IPS-NIHi11 (cell line): ENCODE measurements at regions not wholly inside any gene's neighbourhood (a gene's known extent, or its start where the extent isn't known, plus 50 kb on each side); places are given as distances from the start of the nearest gene placed in this dataset.

Source experiments
- DNase-seq: peaks from one replicate; pipeline ENCODE4 v3.0.0; 2012; ENCODE audit warnings: mixed read lengths, low spot score

GRCh38 chr4:127084666-127085065 lies 548.1 kb upstream of the INTU start:
- no peak for DNase-seq

DNA sequence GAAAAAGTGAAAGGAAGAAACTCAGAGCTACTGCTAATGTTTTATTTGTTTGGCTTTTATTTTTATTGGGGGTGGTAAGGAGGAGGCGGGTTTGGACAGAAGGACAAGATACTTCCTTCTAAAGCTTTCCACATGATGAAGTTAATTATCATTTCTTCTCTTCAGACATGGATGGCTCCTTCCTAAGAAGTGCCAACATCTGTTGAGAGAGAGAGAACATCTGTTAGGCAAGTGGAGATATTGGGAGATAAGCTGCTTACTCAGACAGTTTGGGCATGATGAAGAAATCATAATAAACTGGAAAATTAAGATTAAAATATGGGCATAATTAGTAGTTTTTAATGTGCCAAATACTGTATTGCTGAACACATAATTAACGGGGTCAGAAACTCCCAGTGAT lies 535.7 kb upstream of the INTU start:
- no peak for DNase-seq

GRCh38 chr4:127102361-127102760 lies 530.4 kb upstream of the INTU start:
- no peak for DNase-seq

DNA sequence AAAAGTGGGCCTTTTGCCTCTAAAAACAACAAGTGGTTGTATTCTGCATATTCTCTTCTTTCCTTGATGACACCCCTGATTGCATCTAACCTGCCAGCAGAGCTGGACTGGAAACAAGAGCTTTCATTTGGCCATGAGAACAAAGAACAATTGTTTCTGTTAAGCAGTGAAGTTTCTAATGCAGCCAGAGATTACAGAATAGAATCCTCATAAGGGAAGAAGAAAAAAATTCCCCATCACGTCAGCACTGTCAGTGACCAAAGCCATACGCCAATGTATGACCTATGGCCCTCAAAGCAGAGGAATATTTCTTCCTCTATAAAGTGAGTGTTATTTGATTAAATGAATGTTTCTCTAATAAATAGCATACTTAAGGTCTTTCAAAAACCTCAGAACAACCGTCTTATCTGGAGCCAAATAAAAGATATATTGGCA lies 529.1 kb upstream of the INTU start:
- DNase-seq: no peak

GRCh38 chr4:127113844-127114362 lies 518.9 kb upstream of the INTU start:
- no peak for DNase-seq

GRCh38 chr4:127118681-127119080 lies 514.1 kb upstream of the INTU start:
- DNase-seq: no peak

- DNase-seq: no peak
These were observed 512.2 kb upstream of the INTU start for GRCh38 chr4:127120441-127121090.

DNA sequence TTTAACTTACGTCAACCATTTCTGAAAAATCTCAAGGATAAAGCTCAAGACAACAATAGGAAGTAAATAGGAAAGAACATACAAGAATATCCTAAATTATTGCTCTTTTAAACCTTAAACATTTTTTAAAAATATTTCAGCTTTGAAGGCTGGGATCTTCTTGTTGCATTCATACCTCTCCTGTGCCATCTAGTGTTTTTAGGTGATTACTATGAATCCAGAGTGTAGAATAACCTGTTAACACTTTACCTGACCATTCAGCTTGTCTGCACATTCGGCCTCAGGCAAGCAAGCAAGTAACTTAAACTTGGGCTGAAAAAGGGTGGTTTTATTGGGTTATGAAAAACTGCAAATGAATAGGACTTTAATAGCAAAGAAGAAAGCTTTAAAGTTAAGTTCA lies 507.8 kb upstream of the INTU start:
- DNase-seq: no peak

DNA sequence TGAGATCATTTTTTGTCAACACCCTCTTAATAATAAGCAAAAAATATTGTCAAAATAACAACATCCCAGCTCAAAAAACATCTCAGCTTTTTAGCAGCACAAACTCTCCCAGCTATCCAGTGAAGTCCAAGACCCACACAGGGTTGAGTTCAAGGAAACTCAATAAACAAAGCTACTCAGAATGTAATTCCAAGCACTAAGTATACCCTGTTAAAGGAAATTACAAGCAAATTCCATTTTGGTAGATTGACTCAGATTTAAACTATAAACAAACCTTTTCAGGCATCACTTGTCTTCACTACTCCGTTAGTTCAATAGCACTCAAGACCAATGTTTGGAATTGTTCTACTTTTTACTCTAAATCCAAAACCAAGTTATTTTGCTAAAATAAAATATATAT lies 506.0 kb upstream of the INTU start:
- no peak for DNase-seq

DNA sequence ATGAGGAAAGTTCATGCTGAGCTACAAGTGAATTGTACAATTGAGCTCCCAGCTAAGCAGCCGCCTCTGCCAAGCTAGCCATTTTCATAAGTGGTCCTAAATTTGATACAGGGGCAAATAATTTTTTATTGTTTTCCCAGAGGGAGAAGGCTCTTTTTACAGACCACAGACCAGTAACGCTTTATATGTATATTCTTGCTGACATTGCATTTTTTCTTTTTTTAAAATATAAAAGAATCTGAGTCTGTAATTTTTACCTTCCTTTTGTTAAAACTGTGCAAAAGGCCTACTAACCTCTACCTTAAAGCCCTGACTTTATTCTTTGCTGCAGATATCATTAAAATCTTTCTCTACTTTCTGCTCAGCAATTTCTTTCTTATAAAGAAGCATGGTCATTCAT lies 501.2 kb upstream of the INTU start:
- DNase-seq: no peak

GRCh38 chr4:127134490-127134889 lies 498.3 kb upstream of the INTU start:
- no peak for DNase-seq

DNA sequence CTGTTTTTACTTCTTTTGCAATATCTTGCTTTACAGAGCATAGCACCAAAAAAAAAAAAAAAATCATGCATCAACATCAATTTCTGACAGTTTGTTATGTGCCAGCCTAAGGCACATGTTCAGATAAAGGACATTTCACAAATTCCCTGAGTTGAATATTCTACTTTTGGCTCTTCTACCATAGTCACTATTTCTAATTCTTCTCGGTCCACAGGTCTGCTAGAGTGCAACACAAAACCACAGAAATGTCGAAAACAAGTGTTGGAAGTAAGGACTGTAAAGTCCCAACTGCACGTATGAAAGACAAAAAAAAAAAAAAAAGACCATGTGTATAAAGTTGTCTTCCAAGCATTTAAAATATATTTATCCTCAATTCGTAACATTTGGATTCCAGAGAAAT lies 494.2 kb upstream of the INTU start:
- no peak for DNase-seq

DNA sequence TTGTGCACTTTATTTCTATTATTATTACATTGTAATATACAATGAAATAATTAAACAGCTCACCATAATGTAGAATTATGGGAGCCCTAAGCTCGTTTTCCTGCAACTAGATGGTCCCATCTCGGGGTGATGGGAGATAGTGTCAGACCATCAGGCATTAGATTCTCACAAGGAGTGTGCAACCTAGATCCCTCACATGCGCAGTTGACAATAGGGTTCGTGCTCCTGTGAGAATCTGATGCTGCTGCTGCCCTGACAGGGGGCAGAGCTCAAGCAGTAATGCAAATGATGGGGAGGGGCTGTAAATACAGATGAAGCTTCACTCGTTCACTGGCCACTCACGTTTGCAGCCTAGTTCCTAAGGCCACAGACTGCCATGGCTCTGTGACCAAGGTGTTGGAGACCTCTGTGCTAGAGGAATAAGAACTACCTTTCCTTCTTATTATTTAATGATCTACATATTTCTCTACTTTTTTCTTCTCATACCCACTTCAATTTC lies 492.9 kb upstream of the INTU start:
- DNase-seq: no peak

GRCh38 chr4:127140306-127140705 lies 492.5 kb upstream of the INTU start:
- DNase-seq: no peak

- DNase-seq: no peak
These were observed 490.9 kb upstream of the INTU start for GRCh38 chr4:127141856-127142255.

GRCh38 chr4:127143460-127144195 lies 489.1 kb upstream of the INTU start:
- DNase-seq: no peak

DNA sequence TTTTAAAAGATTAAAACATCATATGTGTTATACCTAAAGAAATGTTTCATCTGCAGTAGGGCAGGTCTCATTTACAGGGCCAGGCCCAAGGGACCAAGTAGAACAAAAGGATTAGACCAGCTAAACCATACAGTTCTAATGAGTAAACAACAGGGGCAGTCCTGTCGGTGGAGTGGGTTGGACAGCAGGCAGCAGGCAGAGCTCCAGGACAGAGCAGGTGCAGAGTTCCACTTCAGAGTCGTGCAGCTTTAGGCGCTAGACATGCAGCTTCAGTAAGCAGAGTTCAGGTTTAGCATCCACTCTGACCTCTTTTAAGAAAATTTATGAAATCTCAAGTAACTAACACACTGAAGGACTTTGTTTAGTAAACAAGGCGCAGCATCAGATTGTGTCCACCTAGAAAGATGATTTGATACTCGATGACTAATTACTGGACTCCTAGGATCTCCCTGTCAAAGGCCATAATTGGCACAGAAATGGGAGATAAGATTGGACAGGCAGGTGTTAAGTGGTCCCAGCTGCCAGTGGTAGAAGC lies 487.7 kb upstream of the INTU start:
- DNase-seq: no peak

DNA sequence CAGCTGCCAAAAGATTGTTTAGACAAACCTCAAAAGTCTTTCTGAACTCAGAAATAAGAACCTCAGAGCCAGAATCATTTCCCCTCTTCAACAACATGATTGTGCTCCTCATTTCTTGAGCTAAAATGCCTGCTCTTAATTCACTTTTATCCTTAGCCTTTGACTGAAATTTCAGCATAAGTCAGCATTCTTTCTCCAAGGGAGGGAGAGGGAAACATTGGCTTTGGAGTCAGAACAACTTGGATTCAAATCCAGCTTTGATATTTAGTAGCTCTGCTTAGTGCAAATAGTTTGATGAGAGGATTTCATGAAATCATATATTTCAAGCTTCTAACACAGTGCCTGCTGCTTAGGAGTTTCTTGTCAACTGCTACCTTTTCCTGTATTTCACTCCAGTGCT lies 484.6 kb upstream of the INTU start:
- no peak for DNase-seq

GRCh38 chr4:127149086-127149485 lies 483.7 kb upstream of the INTU start:
- DNase-seq: no peak

DNA sequence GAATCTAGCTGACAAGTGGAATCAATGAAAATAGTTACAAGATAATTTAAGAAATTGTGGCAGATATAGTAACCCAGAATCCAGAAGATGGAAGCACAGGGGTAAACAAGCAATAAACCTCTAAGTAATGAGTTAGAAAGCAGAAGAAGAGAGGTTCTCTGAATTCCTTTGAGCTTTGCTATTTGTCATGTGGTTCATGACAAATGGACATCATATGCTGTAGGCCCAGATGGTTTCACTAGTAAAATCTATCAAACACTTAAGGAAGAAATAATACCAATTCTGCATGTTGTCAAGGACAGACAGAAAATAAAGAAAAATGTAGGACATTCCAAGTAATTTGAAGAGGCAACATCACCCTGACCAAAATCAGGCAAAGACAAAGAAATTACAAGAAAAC lies 480.8 kb upstream of the INTU start:
- no peak for DNase-seq

DNA sequence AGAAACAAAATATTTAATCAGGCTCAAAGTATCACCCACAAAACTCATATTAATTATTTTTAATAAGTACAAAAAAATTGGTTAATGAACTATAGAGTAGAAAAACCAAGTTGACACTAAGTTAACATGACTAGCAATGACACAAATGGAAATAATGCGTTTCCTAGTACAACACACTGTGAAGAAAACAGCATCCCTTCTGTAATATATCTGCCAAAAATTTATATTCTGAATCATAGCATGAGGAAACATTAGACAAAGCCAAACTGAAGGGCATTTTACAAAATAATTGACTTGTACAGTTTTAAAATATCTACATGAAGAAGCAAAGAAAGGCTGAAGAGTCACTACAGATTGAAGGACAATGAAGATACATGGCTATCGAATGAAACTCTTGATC lies 477.6 kb upstream of the INTU start:
- no peak for DNase-seq

DNA sequence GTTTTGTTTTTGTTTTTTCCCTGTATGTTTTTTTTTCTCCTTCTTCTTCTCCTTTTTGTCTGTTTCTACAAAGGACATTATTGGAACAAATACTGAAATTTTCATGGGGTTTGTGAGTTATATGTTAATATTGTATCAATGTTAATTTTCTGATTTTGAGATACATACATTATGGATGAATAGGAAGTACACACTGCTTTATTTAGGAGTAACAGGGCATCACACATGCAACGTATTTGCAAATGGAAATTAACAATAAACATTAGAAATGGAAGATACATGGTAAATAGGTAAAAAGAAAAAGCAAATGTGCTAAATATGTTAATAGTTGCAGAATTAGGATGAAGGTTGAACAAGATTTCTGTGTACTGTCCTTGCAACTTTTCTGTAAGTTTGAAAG lies 477.2 kb upstream of the INTU start:
- no peak for DNase-seq

GRCh38 chr4:127162741-127163140 lies 470.0 kb upstream of the INTU start:
- no peak for DNase-seq
